ENCODE measurements at regions not wholly inside any gene's neighbourhood (a gene's known extent, or its start where the extent isn't known, plus 50 kb on each side); places are given as distances from the start of the nearest gene placed in this dataset.

- no peak for DNase-seq (ENCODE audit: low read depth)
Observed at GRCh38 chr13:105312906-105313305, 1222.6 kb downstream of the EFNB2 start.

GRCh38 chr13:105311094-105311493 is 1224.4 kb downstream of the EFNB2 start:
- no peak for DNase-seq (ENCODE audit: low read depth)

- DNase-seq (ENCODE audit: low read depth) = no peak
Observed at GRCh38 chr13:105307776-105308175, 1227.7 kb downstream of the EFNB2 start.

DNA sequence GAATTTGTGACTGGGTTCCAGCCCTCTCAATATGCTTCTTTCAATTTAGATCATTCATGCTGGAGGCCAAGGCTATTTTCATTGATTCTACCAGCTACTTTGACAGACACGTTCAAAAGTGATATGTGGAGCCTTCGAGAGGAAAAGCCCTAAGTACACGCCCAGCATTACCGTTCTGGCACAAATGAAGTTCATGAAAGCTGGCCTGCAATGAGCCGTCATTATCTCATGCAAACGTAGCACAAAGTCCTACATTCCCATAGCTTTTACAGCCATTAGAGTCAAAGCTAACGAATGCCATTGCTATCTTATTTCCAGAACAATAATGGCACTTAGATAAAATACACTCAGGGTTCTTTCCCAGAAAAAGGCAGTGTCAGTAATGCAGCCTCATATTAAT is 1237.6 kb downstream of the EFNB2 start:
- DNase-seq (ENCODE audit: low read depth) = no peak

- DNase-seq (ENCODE audit: low read depth) = no peak
Observed at GRCh38 chr13:105291987-105292386, 1243.5 kb downstream of the EFNB2 start.

GRCh38 chr13:105290596-105290995 is 1244.9 kb downstream of the EFNB2 start:
- DNase-seq (ENCODE audit: low read depth) = no peak

- no peak for DNase-seq (ENCODE audit: low read depth)
Observed at GRCh38 chr13:105285526-105285925, 1249.9 kb downstream of the EFNB2 start.

GRCh38 chr13:105282406-105283285 is 1252.8 kb downstream of the EFNB2 start:
- DNase-seq (ENCODE audit: low read depth) = no peak

GRCh38 chr13:105278943-105279381 is 1256.5 kb downstream of the EFNB2 start:
- DNase-seq (ENCODE audit: low read depth) = no peak

DNA sequence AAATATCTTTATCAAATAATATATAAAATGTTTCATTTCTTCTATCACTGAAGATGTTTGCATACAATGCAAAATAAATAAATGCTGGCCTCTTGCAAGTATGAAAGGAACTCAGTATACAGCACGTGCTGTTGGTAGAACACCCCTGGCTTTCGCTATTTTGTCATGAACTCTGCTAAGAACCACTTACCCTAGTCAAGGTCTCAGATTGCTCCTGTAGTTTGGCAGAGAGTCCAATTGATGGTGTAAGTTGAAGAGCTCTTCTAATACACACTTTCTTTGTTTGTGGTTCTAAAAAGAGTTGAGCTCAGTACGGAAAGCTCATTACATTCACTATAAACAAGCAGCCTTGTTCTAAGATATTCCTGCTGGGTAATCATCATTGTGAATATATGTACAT is 1258.9 kb downstream of the EFNB2 start:
- no peak for DNase-seq (ENCODE audit: low read depth)

GRCh38 chr13:105273665-105274222 is 1261.7 kb downstream of the EFNB2 start:
- no peak for DNase-seq (ENCODE audit: low read depth)

DNA sequence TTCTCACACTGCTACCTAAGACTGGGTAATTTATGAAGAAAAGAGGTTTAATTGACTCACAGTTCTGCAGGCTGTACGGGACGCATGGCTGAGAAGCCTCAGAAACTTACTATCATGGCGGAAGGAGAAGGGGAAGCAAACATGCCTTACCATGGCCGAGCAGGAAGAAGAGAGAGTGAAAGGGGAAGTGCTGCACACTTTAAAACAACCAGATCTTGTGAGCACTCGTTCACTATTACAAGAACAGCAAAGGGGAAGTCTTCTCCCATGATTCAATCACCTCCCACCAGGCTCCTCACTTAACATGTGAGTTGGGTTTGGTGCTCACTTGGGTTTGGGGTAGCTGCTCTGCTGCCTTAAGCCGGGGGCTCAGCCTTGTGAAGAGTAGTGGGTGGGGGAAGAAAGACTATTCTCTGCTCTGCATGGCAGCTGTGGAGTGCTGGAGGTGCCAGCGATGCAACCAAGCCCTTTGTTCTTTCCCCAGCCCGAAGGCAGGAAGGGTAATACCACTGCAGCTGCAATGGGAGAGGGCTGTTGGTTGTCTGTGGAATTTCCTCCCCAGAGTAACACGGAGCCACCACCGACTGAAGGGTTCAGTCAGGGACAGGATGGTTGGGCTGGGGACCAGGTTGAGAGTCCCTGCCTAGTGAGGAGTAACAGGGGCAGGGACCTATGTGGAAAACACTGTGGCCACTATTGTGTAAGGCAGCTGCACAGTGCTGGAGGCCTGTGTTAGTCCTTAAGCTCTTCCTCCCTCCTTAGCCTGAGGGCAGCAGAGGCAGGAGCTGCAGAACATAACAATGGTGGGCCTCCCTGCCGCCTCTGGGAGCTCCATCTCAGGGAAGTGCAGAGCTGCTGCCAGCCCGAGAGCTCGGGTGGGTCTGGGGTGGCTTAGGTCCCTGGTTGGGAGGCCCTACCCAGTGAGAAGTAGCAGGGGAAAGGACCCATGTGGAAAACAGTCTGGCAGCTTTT is 1262.5 kb downstream of the EFNB2 start:
- no peak for DNase-seq (ENCODE audit: low read depth)

- no peak for DNase-seq (ENCODE audit: low read depth)
Observed at GRCh38 chr13:105266615-105267014, 1268.8 kb downstream of the EFNB2 start.

DNA sequence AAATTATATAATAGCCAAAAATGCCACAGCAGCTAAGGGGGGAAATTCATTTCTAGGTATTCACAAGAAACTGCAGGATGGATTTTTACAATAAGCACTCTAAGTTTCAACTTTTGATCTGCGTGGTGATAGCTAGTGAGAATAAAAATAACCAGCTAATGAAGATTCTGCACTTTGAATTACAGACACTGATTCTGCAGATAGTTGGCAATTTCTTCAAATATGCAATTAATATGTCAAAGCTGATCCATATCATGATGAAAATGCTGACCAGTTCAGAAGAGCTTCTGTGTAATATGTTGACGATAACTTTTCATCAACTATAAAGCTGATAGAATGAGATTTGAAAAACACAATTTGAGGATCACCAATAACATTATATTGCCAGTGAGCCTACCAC is 1272.9 kb downstream of the EFNB2 start:
- DNase-seq (ENCODE audit: low read depth) = no peak

DNA sequence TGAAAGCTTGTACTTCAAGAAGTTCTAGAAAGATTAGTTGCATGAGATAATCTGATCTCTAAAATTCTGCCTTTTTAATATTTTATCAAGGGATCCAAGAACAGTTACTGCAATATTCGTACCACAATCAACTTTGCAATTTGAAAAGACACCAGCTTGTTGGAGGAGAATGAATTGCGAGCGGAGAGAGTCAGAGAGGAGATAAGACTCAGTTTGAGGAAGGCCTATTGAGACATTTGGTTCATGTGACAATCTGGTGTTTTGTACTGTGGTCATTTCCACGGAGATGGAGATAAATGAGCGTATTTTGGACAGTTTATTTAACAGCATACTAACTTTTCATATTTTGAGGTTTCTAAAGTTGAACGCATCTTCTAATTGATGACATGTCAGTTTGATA is 1276.0 kb downstream of the EFNB2 start:
- DNase-seq (ENCODE audit: low read depth) = no peak

DNA sequence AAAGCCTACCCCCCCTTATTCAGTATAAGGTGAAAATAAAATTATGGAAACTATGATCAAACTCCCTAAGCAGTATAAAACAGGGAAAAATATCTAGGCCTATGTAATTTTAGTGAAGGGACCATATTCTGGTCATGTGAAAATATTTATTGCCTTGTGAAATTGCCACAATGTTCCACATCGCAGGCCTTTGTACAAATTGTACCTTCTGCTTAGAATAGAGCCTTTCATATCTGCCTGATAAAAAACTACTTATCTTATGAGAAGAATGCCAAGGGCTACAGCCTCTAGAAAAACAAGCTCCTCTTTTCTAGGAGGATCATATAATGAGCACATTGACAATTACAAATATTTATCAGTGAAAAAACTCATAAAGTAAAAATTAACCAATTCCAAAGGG is 1280.0 kb downstream of the EFNB2 start:
- DNase-seq (ENCODE audit: low read depth) = no peak

DNA sequence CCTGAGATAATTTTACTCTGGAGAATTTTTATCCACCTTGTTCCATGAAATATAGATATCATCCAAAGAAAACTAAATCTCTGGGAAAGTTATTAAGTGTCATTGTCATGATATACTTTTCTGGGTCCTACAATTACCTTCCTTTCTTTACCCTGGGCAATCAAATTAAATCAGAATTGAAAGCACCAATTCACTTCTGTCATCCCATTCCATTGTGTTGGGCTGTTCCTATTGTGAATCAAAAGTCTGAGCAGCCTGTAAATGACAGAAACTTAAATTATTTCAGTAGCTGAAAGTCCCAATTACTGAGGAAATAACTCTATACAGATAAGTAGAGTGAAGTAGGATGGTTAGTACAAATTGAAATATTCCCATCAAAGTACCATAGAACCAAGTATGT is 1284.2 kb downstream of the EFNB2 start:
- DNase-seq (ENCODE audit: low read depth) = no peak

GRCh38 chr13:105247830-105248229 is 1287.6 kb downstream of the EFNB2 start:
- DNase-seq (ENCODE audit: low read depth) = no peak

- DNase-seq (ENCODE audit: low read depth) = no peak
Observed at GRCh38 chr13:105240371-105240770, 1295.1 kb downstream of the EFNB2 start.

DNA sequence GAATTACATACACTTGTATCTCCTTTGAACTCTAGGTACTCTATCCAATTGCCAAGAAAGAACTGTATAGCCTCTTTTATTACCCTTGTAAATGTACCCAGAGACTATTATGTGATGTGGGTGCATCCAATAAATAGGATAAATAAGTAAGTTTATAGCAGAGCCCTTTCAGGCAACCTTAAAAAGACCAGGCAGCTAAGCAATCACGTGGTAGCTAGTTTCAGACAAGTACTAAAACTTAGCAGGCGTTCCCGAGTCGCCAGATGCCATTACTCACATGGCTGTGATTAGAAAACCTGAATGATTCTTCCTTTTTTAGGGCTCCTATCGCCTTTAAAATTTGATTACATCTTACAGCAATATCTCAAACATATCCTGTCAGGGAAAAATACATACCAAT is 1303.0 kb downstream of the EFNB2 start:
- DNase-seq (ENCODE audit: low read depth) = no peak

- DNase-seq (ENCODE audit: low read depth) = no peak
Observed at GRCh38 chr13:105232006-105232405, 1303.5 kb downstream of the EFNB2 start.

GRCh38 chr13:105231579-105231978 is 1303.9 kb downstream of the EFNB2 start:
- no peak for DNase-seq (ENCODE audit: low read depth)

DNA sequence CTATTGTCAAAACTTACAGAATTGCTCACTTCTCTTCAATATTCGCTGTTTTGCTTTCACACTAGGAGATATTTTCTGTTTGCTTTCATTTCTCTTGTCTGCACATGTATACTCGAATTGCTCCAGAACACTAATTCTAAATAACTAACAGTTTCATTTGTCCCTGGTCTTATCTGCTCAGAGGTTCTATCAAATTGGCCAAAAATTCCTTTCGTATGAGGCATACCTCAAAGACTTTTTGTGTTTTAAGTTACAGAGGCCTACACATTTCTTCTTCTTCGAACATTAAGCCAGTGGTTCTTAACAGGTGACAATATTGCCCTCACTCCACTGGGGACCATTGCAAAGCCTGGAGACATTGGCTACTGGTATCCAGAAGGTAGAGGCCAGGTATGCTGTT is 1314.6 kb downstream of the EFNB2 start:
- DNase-seq (ENCODE audit: low read depth) = no peak

Measured in activated gamma-delta T cell treated with anti-CD3 and anti-CD28 coated beads, Interleukin-2, amount 50 U/mL, for 16 hours (primary cell).